GM21529 (cell line): ENCODE measurements at regions not wholly inside any gene's neighbourhood (a gene's known extent, or its start where the extent isn't known, plus 50 kb on each side); places are given as distances from the start of the nearest gene placed in this dataset.
"Not testable (repeated sequence)": the region's sequence is repeated elsewhere in the genome, so short reads cannot be mapped to it uniquely, and the experiment has no call there.

ENCODE experiments used
- ATAC-seq: cut with Tn5 transposase; IDR thresholded peaks from one replicate; pipeline ENCODE4 v1.9.1; 2021; ENCODE audit not compliant: unreplicated experiment

GRCh38 chr11:116386118-116386699 lies 386.6 kb downstream of the BUD13 start:
- ATAC-seq: no peak

GRCh38 chr11:116384876-116385275 lies 387.9 kb downstream of the BUD13 start:
- no peak for ATAC-seq

- no peak for ATAC-seq
Observed at GRCh38 chr11:116384407-116384806, 388.4 kb downstream of the BUD13 start.

- ATAC-seq: no peak
Observed at GRCh38 chr11:116379185-116379828, 393.5 kb downstream of the BUD13 start.

- no peak for ATAC-seq
Observed at GRCh38 chr11:116376547-116376946, 396.2 kb downstream of the BUD13 start.

GRCh38 chr11:116376054-116376453 lies 396.7 kb downstream of the BUD13 start:
- no peak for ATAC-seq

- ATAC-seq: no peak
Observed at GRCh38 chr11:116375221-116375620, 397.6 kb downstream of the BUD13 start.

GRCh38 chr11:116374085-116374484 lies 398.7 kb downstream of the BUD13 start:
- ATAC-seq: no peak

- ATAC-seq: no peak
Observed at GRCh38 chr11:116373104-116373944, 399.5 kb downstream of the BUD13 start.

- no peak for ATAC-seq
Observed at GRCh38 chr11:116371146-116371545, 401.6 kb downstream of the BUD13 start.

- ATAC-seq: no peak
Observed at GRCh38 chr11:116368784-116369183, 404.0 kb downstream of the BUD13 start.

GRCh38 chr11:116366980-116367645 lies 405.7 kb downstream of the BUD13 start:
- ATAC-seq: no peak

- no peak for ATAC-seq
Observed at GRCh38 chr11:116366451-116366850, 406.3 kb downstream of the BUD13 start.

- not testable (repeated sequence) for ATAC-seq
Observed at GRCh38 chr11:116364925-116365324, 407.9 kb downstream of the BUD13 start.

- ATAC-seq: no peak
Observed at GRCh38 chr11:116364348-116364747, 408.4 kb downstream of the BUD13 start.

- no peak for ATAC-seq
Observed at GRCh38 chr11:116360221-116360941, 412.4 kb downstream of the BUD13 start.

- ATAC-seq: no peak
Observed at GRCh38 chr11:116357784-116358544, 414.8 kb downstream of the BUD13 start.

GRCh38 chr11:116356451-116356850 lies 416.3 kb downstream of the BUD13 start:
- no peak for ATAC-seq

- no peak for ATAC-seq
Observed at GRCh38 chr11:116355104-116355503, 417.7 kb downstream of the BUD13 start.

- no peak for ATAC-seq
Observed at GRCh38 chr11:116353589-116353988, 419.2 kb downstream of the BUD13 start.
